ENCODE measurements at regions not wholly inside any gene's neighbourhood (a gene's known extent, or its start where the extent isn't known, plus 50 kb on each side); places are given as distances from the start of the nearest gene placed in this dataset.

- peak; percentile 8 for DNase-seq (ENCODE audit: low spot score, unreplicated experiment)
- Mint-ChIP-seq H3K27me3 (peaks cover 28% of the 10 kb centered on the region), H3K4me1 (ENCODE audit: low read depth) (no peaks in the 10 kb centered on the region), H3K27ac (no peak overlapping the region), H3K9me3 (ENCODE audit: low read depth) (no peaks in the 10 kb centered on the region), H3K4me3 (ENCODE audit: low read depth) (no peak overlapping the region), H3K36me3 (ENCODE audit: insufficient read depth) (no peaks in the 10 kb centered on the region)
- TF ChIP-seq CTCF (IDR thresholded peaks at IDR 0.05; ENCODE audit: unreplicated experiment), result no peak
Measured at GRCh38 chr1:30410153-30410851, 313.1 kb downstream of the MATN1 start.

GRCh38 chr1:30409476-30410152 lies 313.8 kb downstream of the MATN1 start:
- no peak overlapping the region for H3K4me3 Mint-ChIP-seq (ENCODE audit: low read depth)

GRCh38 chr1:30407865-30408580 lies 315.4 kb downstream of the MATN1 start:
- Mint-ChIP-seq H3K36me3 (ENCODE audit: insufficient read depth) (no peaks in the 10 kb centered on the region), H3K4me3 (ENCODE audit: low read depth) (no peak overlapping the region), H3K27me3 (peaks cover 32% of the 10 kb centered on the region), H3K4me1 (ENCODE audit: low read depth) (no peaks in the 10 kb centered on the region), H3K9me3 (ENCODE audit: low read depth) (no peaks in the 10 kb centered on the region), H3K27ac (no peak overlapping the region)
- DNase-seq (ENCODE audit: low spot score, unreplicated experiment), result peak; percentile 4
- no peak for TF ChIP-seq CTCF (IDR thresholded peaks at IDR 0.05; ENCODE audit: unreplicated experiment)

More at GRCh38 chr1:30409476-30410152, 313.8 kb downstream of the MATN1 start:
- Mint-ChIP-seq H3K27me3 (peaks cover 28% of the 10 kb centered on the region), H3K9me3 (ENCODE audit: low read depth) (no peaks in the 10 kb centered on the region), H3K4me1 (ENCODE audit: low read depth) (no peaks in the 10 kb centered on the region), H3K36me3 (ENCODE audit: insufficient read depth) (no peaks in the 10 kb centered on the region), H3K27ac (no peak overlapping the region)
- TF ChIP-seq CTCF (IDR thresholded peaks at IDR 0.05; ENCODE audit: unreplicated experiment), result no peak
- DNase-seq (ENCODE audit: low spot score, unreplicated experiment), result peak; percentile 8

GRCh38 chr1:30406996-30407864 lies 316.2 kb downstream of the MATN1 start:
- no peaks in the 10 kb centered on the region for H3K4me1 Mint-ChIP-seq (ENCODE audit: low read depth)
- H3K36me3 Mint-ChIP-seq (ENCODE audit: insufficient read depth), result no peaks in the 10 kb centered on the region
- H3K27me3 Mint-ChIP-seq, result peaks cover 31% of the 10 kb centered on the region
- H3K4me3 Mint-ChIP-seq (ENCODE audit: low read depth), result no peak overlapping the region
- H3K27ac Mint-ChIP-seq, result no peak overlapping the region
- TF ChIP-seq CTCF (IDR thresholded peaks at IDR 0.05; ENCODE audit: unreplicated experiment), result no peak
- peak; percentile 5 for DNase-seq (ENCODE audit: low spot score, unreplicated experiment)
- no peaks in the 10 kb centered on the region for H3K9me3 Mint-ChIP-seq (ENCODE audit: low read depth)

Measured in progenitor cell of endocrine pancreas (in vitro differentiated cells).